Mesenchymal stem cell (in vitro differentiated cells and primary cell): ENCODE measurements at regions not wholly inside any gene's neighbourhood (a gene's known extent, or its start where the extent isn't known, plus 50 kb on each side); places are given as distances from the start of the nearest gene placed in this dataset.

ENCODE experiments used
- DNase-seq: peaks from one replicate; pipeline ENCODE4 v3.0.0-alpha.2; 2013
- H2AFZ ChIP-seq: one replicate; pipeline ENCODE4 v1.6.1; 2013; ENCODE audit warnings: low read depth, mild to moderate bottlenecking, control low read depth, inconsistent platforms, low read length, moderate library complexity
- H2AK5ac ChIP-seq: 2 replicates; pipeline ENCODE4 v1.6.1; 2013; ENCODE audit warnings: low read length, moderate library complexity, mild to moderate bottlenecking, inconsistent platforms; ENCODE audit not compliant: severe bottlenecking
- H2BK120ac ChIP-seq: one replicate; pipeline ENCODE4 v1.6.1; 2013; ENCODE audit warnings: low read depth, mild to moderate bottlenecking, inconsistent platforms, low read length, moderate library complexity
- H2BK12ac ChIP-seq, 2 experiments: one replicate each; pipeline ENCODE4 v1.6.1; 2013; ENCODE audit warnings: inconsistent platforms in 2 of 2, low read length in 2 of 2, mild to moderate bottlenecking in 2 of 2, moderate library complexity in 2 of 2, control low read depth in 1 of 2
- H2BK15ac ChIP-seq: one replicate; pipeline ENCODE4 v1.6.1; 2013; ENCODE audit warnings: mild to moderate bottlenecking, low read depth, inconsistent platforms; ENCODE audit not compliant: poor library complexity, severe bottlenecking
- H2BK5ac ChIP-seq: 2 replicates; pipeline ENCODE4 v1.6.1; 2013; ENCODE audit warnings: low read depth, mild to moderate bottlenecking, low read length, control low read depth, inconsistent platforms; ENCODE audit not compliant: poor library complexity, severe bottlenecking
- H3K14ac ChIP-seq, 2 experiments: one replicate each; pipeline ENCODE4 v1.6.1; 2013; ENCODE audit warnings: inconsistent platforms in 2 of 2, low read length in 2 of 2, control low read depth in 1 of 2, mild to moderate bottlenecking in 1 of 2, moderate library complexity in 1 of 2
- H3K18ac ChIP-seq, 2 experiments: one replicate each; pipeline ENCODE4 v1.6.1; 2013; ENCODE audit warnings: inconsistent platforms in 2 of 2, low read length in 2 of 2, control low read depth in 1 of 2, low read depth in 1 of 2, mild to moderate bottlenecking in 1 of 2
- H3K23ac ChIP-seq, 2 experiments: one replicate each; pipeline ENCODE4 v1.6.1; 2013; ENCODE audit warnings: inconsistent platforms in 2 of 2, low read length in 2 of 2, mild to moderate bottlenecking in 2 of 2, moderate library complexity in 2 of 2, control low read depth in 1 of 2
- H3K27ac ChIP-seq: 2 replicates; pipeline ENCODE4 v1.5.1; 2013; ENCODE audit warnings: mild to moderate bottlenecking, moderate library complexity, low read length, control low read depth, inconsistent platforms; ENCODE audit not compliant: poor library complexity, severe bottlenecking
- H3K27me3 ChIP-seq, 2 experiments: 2 replicates each; pipeline versions ENCODE4 v1.6.1 to v1.7.0; 2013; ENCODE audit warnings: low read length in 2 of 2, mild to moderate bottlenecking in 2 of 2, moderate library complexity in 2 of 2, control low read depth in 1 of 2, inconsistent platforms in 1 of 2; ENCODE audit not compliant: control insufficient read depth in 1 of 2, insufficient read depth in 1 of 2
- H3K36me3 ChIP-seq, 2 experiments: 2 replicates each; pipeline versions ENCODE4 v1.6.1 to v1.7.0; 2013; ENCODE audit warnings: low read length in 2 of 2, control low read depth in 1 of 2, inconsistent platforms in 1 of 2, low read depth in 1 of 2, mild to moderate bottlenecking in 1 of 2; ENCODE audit not compliant: insufficient read depth in 2 of 2, control insufficient read depth in 1 of 2
- H3K4ac ChIP-seq, 2 experiments: one replicate each; pipeline ENCODE4 v1.6.1; 2013; ENCODE audit warnings: inconsistent platforms in 2 of 2, low read length in 2 of 2, mild to moderate bottlenecking in 2 of 2, moderate library complexity in 2 of 2, control low read depth in 1 of 2, low read depth in 1 of 2
- H3K4me1 ChIP-seq: 2 replicates; pipeline ENCODE4 v1.6.1; 2013; ENCODE audit warnings: low read depth, low read length, control low read depth; ENCODE audit not compliant: control insufficient read depth, insufficient read depth
- H3K4me2 ChIP-seq: 2 replicates; pipeline ENCODE4 v1.6.1; 2013; ENCODE audit warnings: low read length, mild to moderate bottlenecking, inconsistent platforms; ENCODE audit not compliant: poor library complexity, severe bottlenecking
- H3K4me3 ChIP-seq, 2 experiments: 2 replicates each; pipeline versions ENCODE4 v1.5.1 to v1.7.0; 2013; ENCODE audit warnings: low read length in 2 of 2, mild to moderate bottlenecking in 2 of 2, control low read depth in 1 of 2, low read depth in 1 of 2; ENCODE audit not compliant: insufficient read depth in 1 of 2
- H3K79me1 ChIP-seq: replicated peaks from 2 replicates; pipeline ENCODE4 v1.6.1; 2013; ENCODE audit warnings: mild to moderate bottlenecking, control low read depth, low read length, inconsistent platforms; ENCODE audit not compliant: poor library complexity, severe bottlenecking
- H3K9ac ChIP-seq: 2 replicates; pipeline ENCODE4 v1.7.0; 2013; ENCODE audit warnings: mild to moderate bottlenecking, low read length, moderate library complexity
- H3K9me3 ChIP-seq: 2 replicates; pipeline ENCODE4 v1.7.0; 2013; ENCODE audit warnings: mild to moderate bottlenecking, low read length; ENCODE audit not compliant: control insufficient read depth
- H4K8ac ChIP-seq: one replicate; pipeline ENCODE4 v1.6.1; 2013; ENCODE audit warnings: inconsistent platforms, mild to moderate bottlenecking, low read length, moderate library complexity
- H4K91ac ChIP-seq: one replicate; pipeline ENCODE4 v1.6.1; 2013; ENCODE audit warnings: mild to moderate bottlenecking, low read length, inconsistent platforms
- WGBS: methylation state at CpG from one replicate; pipeline ENCODE4 v1.1.7; 2013; ENCODE audit warnings: mixed read lengths; 5-methylcytosine and 5-hydroxymethylcytosine counted together

DNA sequence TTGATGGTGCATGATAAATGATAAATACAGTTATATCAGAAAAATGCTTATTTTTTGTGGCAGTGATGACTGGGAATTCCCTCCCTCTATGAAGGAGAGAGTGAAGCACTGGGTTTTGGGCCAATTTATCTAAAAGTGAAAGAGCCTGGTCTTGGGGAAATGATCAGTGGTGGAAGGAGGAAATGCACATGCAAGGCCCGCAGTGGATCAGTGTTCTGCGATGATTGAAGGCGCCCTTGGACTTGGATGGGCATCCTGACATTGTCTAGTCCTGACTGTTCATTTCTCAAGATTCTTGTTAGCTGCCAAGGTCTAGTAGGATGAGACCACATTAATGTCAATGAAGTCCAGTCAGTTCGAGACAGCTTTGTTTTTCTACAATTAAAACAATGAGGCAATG is 272.0 kb upstream of the SLC35B3 start:
- 87% methylated on average over 4 of the region's 4 CpGs for WGBS
- no peak overlapping the region for H3K27ac ChIP-seq
- H3K18ac ChIP-seq = no peak overlapping the region
- H2BK15ac ChIP-seq = no peak overlapping the region
- H3K9me3 ChIP-seq = no peaks in the 10 kb centered on the region
- no peak overlapping the region for H3K4me3 ChIP-seq
- H2BK120ac ChIP-seq = no peak overlapping the region
- H2BK5ac ChIP-seq = no peak overlapping the region
- H2BK12ac ChIP-seq = no peak overlapping the region
- H4K8ac ChIP-seq = no peak overlapping the region
- H3K14ac ChIP-seq = no peak overlapping the region
- H3K4me2 ChIP-seq = no peak overlapping the region
- H3K36me3 ChIP-seq = no peaks in the 10 kb centered on the region
- no peaks in the 10 kb centered on the region for H3K27me3 ChIP-seq
- H4K91ac ChIP-seq = no peak overlapping the region
- no peak overlapping the region for H3K4ac ChIP-seq
- H3K4me1 ChIP-seq = no peaks in the 10 kb centered on the region
- no peak for DNase-seq
- no peak overlapping the region for H2AFZ ChIP-seq
- H2AK5ac ChIP-seq = no peak overlapping the region
- H3K9ac ChIP-seq = no peak overlapping the region
- H3K23ac ChIP-seq = no peak overlapping the region
- no peaks in the 10 kb centered on the region for H3K79me1 ChIP-seq

DNA sequence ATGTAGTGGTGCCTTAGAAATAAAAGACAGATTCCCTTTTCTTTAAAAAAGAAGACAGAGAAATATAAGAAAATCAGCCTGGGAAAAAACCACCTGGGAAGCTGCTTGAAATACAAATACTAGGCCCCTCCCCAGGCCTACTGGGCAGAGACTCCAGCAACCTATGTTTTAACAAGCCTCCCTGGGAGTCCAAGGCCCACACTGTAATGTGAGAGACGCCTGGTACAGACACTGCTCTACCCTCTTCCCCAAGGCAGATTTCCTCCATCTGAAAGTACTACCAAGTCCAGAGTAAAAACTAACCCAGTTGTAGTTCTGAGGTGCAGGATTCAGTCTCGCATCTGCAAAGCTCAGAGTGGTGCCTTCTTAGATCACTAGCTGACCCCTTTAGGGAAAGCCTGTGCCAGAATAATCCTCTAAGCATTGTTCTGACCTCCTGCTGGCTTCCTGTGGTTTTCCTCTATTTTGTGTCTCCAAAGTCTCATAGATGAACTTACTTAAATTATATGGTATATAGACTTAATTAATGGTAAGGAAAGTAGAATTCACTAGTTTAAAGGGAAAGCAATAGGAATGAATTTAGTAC is 270.2 kb upstream of the SLC35B3 start:
- no peak overlapping the region for H3K18ac ChIP-seq
- H3K4me1 ChIP-seq = no peaks in the 10 kb centered on the region
- H3K9me3 ChIP-seq = no peaks in the 10 kb centered on the region
- H3K79me1 ChIP-seq = no peaks in the 10 kb centered on the region
- no peak overlapping the region for H2BK12ac ChIP-seq
- H3K23ac ChIP-seq = no peak overlapping the region
- no peak overlapping the region for H3K4me3 ChIP-seq
- H3K27ac ChIP-seq = no peak overlapping the region
- H3K14ac ChIP-seq = no peak overlapping the region
- no peaks in the 10 kb centered on the region for H3K27me3 ChIP-seq
- 79% methylated on average over 2 of the region's 2 CpGs for WGBS
- H3K36me3 ChIP-seq = no peaks in the 10 kb centered on the region
- H2BK15ac ChIP-seq = no peak overlapping the region
- H4K91ac ChIP-seq = no peak overlapping the region
- no peak overlapping the region for H4K8ac ChIP-seq
- no peak overlapping the region for H3K4me2 ChIP-seq
- H2BK120ac ChIP-seq = no peak overlapping the region
- DNase-seq = no peak
- H2AFZ ChIP-seq = no peak overlapping the region
- H3K4ac ChIP-seq = no peak overlapping the region
- H2BK5ac ChIP-seq = peak overlapping the region; percentile 57
- H3K9ac ChIP-seq = no peak overlapping the region
- no peak overlapping the region for H2AK5ac ChIP-seq

DNA sequence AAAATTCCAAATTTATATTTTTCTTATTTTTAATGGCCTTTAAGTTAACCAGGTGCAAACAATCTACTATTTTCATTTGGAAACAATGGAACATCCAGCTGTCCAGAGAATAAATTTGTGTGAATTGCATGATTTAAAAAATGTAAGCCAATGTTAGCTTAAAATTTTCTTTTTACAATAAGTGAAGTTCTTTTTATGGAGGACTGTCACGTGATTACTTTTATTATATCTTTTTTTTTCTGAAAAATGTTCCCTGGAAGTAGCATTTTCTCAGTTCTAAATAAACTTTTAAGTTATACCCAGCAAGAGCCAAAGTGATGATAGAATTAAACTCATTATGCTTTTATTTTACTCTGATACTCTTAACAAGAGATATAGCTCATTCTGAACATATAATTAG is 267.7 kb upstream of the SLC35B3 start:
- H3K4ac ChIP-seq = no peak overlapping the region
- H2AFZ ChIP-seq = no peak overlapping the region

DNA sequence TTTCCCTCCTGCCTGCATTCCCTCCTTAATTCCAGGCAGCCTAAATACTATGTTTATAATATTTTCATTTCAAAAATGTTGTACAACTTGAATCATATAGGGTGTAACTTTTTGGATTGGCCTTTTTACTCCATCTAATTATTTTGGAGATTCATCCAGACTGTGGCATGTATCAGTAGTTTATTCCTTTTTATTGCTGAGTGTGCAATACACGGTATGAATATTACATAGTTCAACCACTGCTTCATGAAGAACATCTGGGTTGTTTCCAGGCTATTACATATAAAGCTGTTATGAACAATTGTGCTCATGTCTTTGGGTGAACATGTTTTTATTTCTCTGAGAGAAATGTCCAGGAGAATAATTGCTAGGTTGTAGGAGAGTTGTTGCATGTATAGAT is 253.5 kb upstream of the SLC35B3 start:
- H2BK12ac ChIP-seq = no peak overlapping the region
- no peak overlapping the region for H2BK5ac ChIP-seq
- no peak overlapping the region for H3K4ac ChIP-seq
- H3K9me3 ChIP-seq = peaks cover 5% of the 10 kb centered on the region
- no CpG with 5 or more reads among the region's 1 CpG for WGBS
- H3K36me3 ChIP-seq = no peaks in the 10 kb centered on the region
- DNase-seq = no peak
- no peak overlapping the region for H2BK120ac ChIP-seq
- H3K4me2 ChIP-seq = no peak overlapping the region
- no peaks in the 10 kb centered on the region for H3K79me1 ChIP-seq
- no peaks in the 10 kb centered on the region for H3K27me3 ChIP-seq
- no peak overlapping the region for H2AFZ ChIP-seq
- no peak overlapping the region for H2BK15ac ChIP-seq
- H3K4me1 ChIP-seq = no peaks in the 10 kb centered on the region
- no peak overlapping the region for H3K23ac ChIP-seq
- no peak overlapping the region for H3K27ac ChIP-seq
- no peak overlapping the region for H3K9ac ChIP-seq
- no peak overlapping the region for H2AK5ac ChIP-seq
- no peak overlapping the region for H3K4me3 ChIP-seq
- H4K8ac ChIP-seq = no peak overlapping the region
- no peak overlapping the region for H3K14ac ChIP-seq
- no peak overlapping the region for H3K18ac ChIP-seq
- no peak overlapping the region for H4K91ac ChIP-seq

More for the DNA sequence above, 267.7 kb upstream of the SLC35B3 start:
- Histone ChIP-seq H3K4me1 (no peaks in the 10 kb centered on the region), H3K9ac (no peak overlapping the region), H4K8ac (no peak overlapping the region), H3K27ac (no peak overlapping the region), H2BK12ac (no peak overlapping the region), H3K27me3 (no peaks in the 10 kb centered on the region), H3K18ac (no peak overlapping the region), H2BK15ac (no peak overlapping the region), H2AK5ac (no peak overlapping the region), H3K9me3 (no peaks in the 10 kb centered on the region), H2BK120ac (no peak overlapping the region), H3K14ac (no peak overlapping the region), H3K4me3 (no peak overlapping the region), H2BK5ac (no peak overlapping the region), H3K36me3 (no peaks in the 10 kb centered on the region), H3K4me2 (no peak overlapping the region), H4K91ac (no peak overlapping the region), H3K79me1 (no peaks in the 10 kb centered on the region), H3K23ac (no peak overlapping the region)
- DNase-seq = no peak
- no CpG with 5 or more reads among the region's 1 CpG for WGBS
